ENCODE measurements at regions not wholly inside any gene's neighbourhood (a gene's known extent, or its start where the extent isn't known, plus 50 kb on each side); places are given as distances from the start of the nearest gene placed in this dataset.

GRCh38 chr16:9197957-9198661, 106.7 kb downstream of the HAPSTR1 start:
- no peak for TF ChIP-seq CTCF (IDR thresholded peaks at IDR 0.05)
- TF ChIP-seq POLR2A (IDR thresholded peaks at IDR 0.05) = no peak
- TF ChIP-seq POLR2AphosphoS5 (IDR thresholded peaks at IDR 0.05) = no peak

Data from breast epithelium (tissue), 3 donors.